Iris pigment epithelial cell (primary cell): ENCODE measurements at regions not wholly inside any gene's neighbourhood (a gene's known extent, or its start where the extent isn't known, plus 50 kb on each side); places are given as distances from the start of the nearest gene placed in this dataset.
"Not testable (repeated sequence)": the region's sequence is repeated elsewhere in the genome, so short reads cannot be mapped to it uniquely, and the experiment has no call there.

Experiments
- DNase-seq: peaks from one replicate; pipeline ENCODE4 v3.0.0-alpha.2; 2011; ENCODE audit warnings: low read depth

- DNase-seq: not testable (repeated sequence)
Observed at GRCh38 chr2:90224767-90225166, 1533.3 kb downstream of the RPIA start.

GRCh38 chr2:90226465-90227072 lies 1535.1 kb downstream of the RPIA start:
- DNase-seq: not testable (repeated sequence)

- DNase-seq: not testable (repeated sequence)
Observed at GRCh38 chr2:90231199-90231598, 1539.7 kb downstream of the RPIA start.

GRCh38 chr2:90235452-90235851 lies 1544.0 kb downstream of the RPIA start:
- not testable (repeated sequence) for DNase-seq

GRCh38 chr2:90237923-90238361 lies 1546.5 kb downstream of the RPIA start:
- DNase-seq: peak; percentile 15

GRCh38 chr2:90238505-90239230 lies 1547.2 kb downstream of the RPIA start:
- not testable (repeated sequence) for DNase-seq

GRCh38 chr2:90239769-90240168 lies 1548.3 kb downstream of the RPIA start:
- not testable (repeated sequence) for DNase-seq

- DNase-seq: peak; percentile 26
Observed at GRCh38 chr2:90244902-90245765, 1553.7 kb downstream of the RPIA start.

- not testable (repeated sequence) for DNase-seq
Observed at GRCh38 chr2:90248400-90248799, 1556.9 kb downstream of the RPIA start.

GRCh38 chr2:90250350-90250749 lies 1558.9 kb downstream of the RPIA start:
- DNase-seq: not testable (repeated sequence)

GRCh38 chr2:90251576-90251975 lies 1560.1 kb downstream of the RPIA start:
- DNase-seq: not testable (repeated sequence)

GRCh38 chr2:90253306-90253705 lies 1561.8 kb downstream of the RPIA start:
- not testable (repeated sequence) for DNase-seq

GRCh38 chr2:90266888-90267287 lies 1575.4 kb downstream of the RPIA start:
- DNase-seq: not testable (repeated sequence)

- not testable (repeated sequence) for DNase-seq
Observed at GRCh38 chr2:90287751-90288150, 1596.3 kb downstream of the RPIA start.

GRCh38 chr2:90288396-90288795 lies 1596.9 kb downstream of the RPIA start:
- DNase-seq: not testable (repeated sequence)

- DNase-seq: not testable (repeated sequence)
Observed at GRCh38 chr2:90289291-90289980, 1598.0 kb downstream of the RPIA start.

- not testable (repeated sequence) for DNase-seq
Observed at GRCh38 chr2:90290701-90291100, 1599.2 kb downstream of the RPIA start.

GRCh38 chr2:90291168-90291883 lies 1599.9 kb downstream of the RPIA start:
- DNase-seq: not testable (repeated sequence)

- DNase-seq: not testable (repeated sequence)
Observed at GRCh38 chr2:90291934-90292333, 1600.5 kb downstream of the RPIA start.

- DNase-seq: not testable (repeated sequence)
Observed at GRCh38 chr2:90292451-90292850, 1601.0 kb downstream of the RPIA start.

GRCh38 chr2:90293224-90293623 lies 1601.8 kb downstream of the RPIA start:
- DNase-seq: not testable (repeated sequence)
